Psoas muscle (tissue), 7 donors: ENCODE measurements at regions not wholly inside any gene's neighbourhood (a gene's known extent, or its start where the extent isn't known, plus 50 kb on each side); places are given as distances from the start of the nearest gene placed in this dataset.
"Not testable (repeated sequence)": the region's sequence is repeated elsewhere in the genome, so short reads cannot be mapped to it uniquely, and the experiment has no call there.

Experiments
- ATAC-seq, 4 donors: fragments of 200-7000 bp; cut with Tn5 transposase; one replicate each; pipeline ENCODE4 v1.9.1; 2020; ENCODE audit warnings: moderate library complexity in 3 of 4, mild to moderate bottlenecking in 2 of 4
- DNase-seq, 2 donors: peaks; one replicate each; pipeline ENCODE4 v3.0.0-alpha.2; 2020
- H3K27ac ChIP-seq: fragments of 200-600 bp; one replicate; pipeline ENCODE4 v1.8.0; 2022
- H3K27me3 ChIP-seq, 3 donors: fragments of 200-600 bp in 1 of 3; one replicate each; pipeline versions ENCODE4 v1.6.1 to v1.8.0; 2013 to 2022; ENCODE audit warnings: low read length in 2 of 3, mild to moderate bottlenecking in 2 of 3, moderate library complexity in 1 of 3; ENCODE audit not compliant: insufficient read depth in 3 of 3
- H3K36me3 ChIP-seq, 2 donors: fragments of 200-600 bp in 1 of 2; one replicate each; pipeline versions ENCODE4 v1.6.1 to v1.8.0; 2013 to 2022; ENCODE audit warnings: low read depth in 1 of 2, mild to moderate bottlenecking in 1 of 2, moderate library complexity in 1 of 2; ENCODE audit not compliant: insufficient read depth in 1 of 2
- H3K4me1 ChIP-seq: fragments of 200-600 bp; one replicate; pipeline ENCODE4 v1.8.0; 2022
- H3K4me3 ChIP-seq: fragments of 200-600 bp; one replicate; pipeline ENCODE4 v1.8.0; 2022; ENCODE audit warnings: mild to moderate bottlenecking
- H3K9me3 ChIP-seq: fragments of 200-600 bp; one replicate; pipeline ENCODE4 v1.8.0; 2022
- WGBS, 3 donors: extraction: QIAGEN DNeasy Blood & Tissue Kit; methylation state at CpG; one replicate each; pipeline versions ENCODE4 v1.1.6 to v1.1.7; 2013; 5-methylcytosine and 5-hydroxymethylcytosine counted together
- intact Hi-C, 2 donors: fragments of 100-400 bp; cut with DNase I; formaldehyde crosslinking; loops; one replicate each; pipeline versions ENCODE4 v1.11.0 to v1.14.2; 2022
- TF ChIP-seq, protein P1 (sequence below): fragments of 200-600 bp; IDR thresholded peaks from one replicate; pipeline ENCODE4 v1.8.0; 2022; ENCODE audit warnings: antibody characterized with exemption
- donor health status: healthy with polysubstance abuse.
- donor health status: DM: no; HTN: no; CAD: no; lungs with moderate emphysema.
- donor health status: Bipolar disorder and iron deficiency.
- donor health status: healthy.
- donor health status: DM: yes; HTN: yes; CAD: no.
- donor health status: DM: no; HTN: no; CAD: no.
- donor health status: DM: yes; HTN: yes; CAD: no.

DNA sequence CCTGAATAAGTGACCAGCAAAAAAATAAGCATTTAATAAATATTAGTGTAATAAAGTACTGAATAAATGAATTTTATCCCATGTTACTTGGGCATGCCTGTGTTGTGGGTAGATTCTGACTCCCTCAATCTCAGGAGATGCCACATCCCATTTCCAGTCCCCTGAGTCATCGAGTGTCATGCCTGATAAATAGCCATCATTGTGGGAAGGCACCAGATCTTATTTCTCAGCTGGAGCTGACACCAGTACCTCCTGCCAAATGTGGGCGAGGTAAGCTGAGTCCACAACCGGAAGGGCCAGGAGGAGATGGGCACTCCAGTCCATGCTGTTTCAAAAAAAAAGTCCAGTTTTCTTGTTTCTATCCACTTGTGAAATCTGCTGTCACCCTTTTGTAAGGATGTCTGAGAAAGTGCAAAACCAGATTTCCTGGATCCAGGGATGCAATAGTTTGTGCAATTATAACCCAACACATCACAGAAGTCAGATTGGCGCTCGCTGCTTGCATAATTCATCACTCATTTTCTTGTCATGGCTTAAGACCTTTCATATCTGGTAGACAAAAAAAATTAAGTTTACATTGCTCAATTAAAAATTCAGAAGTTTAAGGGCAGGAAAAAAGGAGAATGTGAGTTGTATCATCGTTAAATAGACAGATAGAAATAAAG lies 311.6 kb downstream of the MIAT start:
- H3K27me3 ChIP-seq, result peaks cover 2 to 26% (median 4%) of the 10 kb centered on the region in 3 donors
- peak in 2 of 4 donors; percentile 54 to 58 for ATAC-seq
- intact Hi-C loops, result no loop called here

DNA sequence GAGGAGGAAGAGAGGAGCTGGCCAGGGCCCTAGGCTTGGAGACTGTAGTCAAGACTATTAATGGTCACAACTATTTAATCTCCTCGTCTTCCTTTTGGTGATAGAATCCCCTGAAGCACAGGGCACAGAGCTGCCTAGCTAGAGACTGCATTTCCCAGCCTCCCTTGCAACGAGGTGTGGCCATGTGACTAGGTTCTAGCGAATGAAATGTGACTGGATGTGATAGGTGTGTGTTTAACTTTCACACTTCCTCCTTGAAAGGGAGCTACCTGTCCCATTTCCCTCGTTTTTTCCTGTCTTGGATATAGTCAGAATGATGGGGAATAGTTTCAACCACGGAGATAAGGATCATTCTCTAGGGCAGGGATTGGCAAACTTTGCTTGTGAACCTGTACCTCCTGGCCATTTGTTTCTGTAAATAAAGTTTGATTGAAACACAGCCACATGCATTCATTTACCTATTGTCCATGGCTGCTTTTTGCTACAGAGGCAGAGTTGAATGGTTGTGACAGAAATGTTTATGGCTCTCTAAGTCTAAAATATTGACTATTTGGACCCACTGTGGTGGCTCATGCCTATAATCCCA lies 313.5 kb downstream of the MIAT start:
- H3K9me3 ChIP-seq, result no peaks in the 10 kb centered on the region
- no peak overlapping the region for H3K4me3 ChIP-seq
- ATAC-seq, result no peak
- no peaks in the 10 kb centered on the region for H3K4me1 ChIP-seq
- intact Hi-C loops, result no loop called here
- H3K27me3 ChIP-seq, result peaks cover 2 to 27% (median 4%) of the 10 kb centered on the region in 3 donors
- WGBS, 3 donors, result 24 to 41% (median 32%) methylated on average over 5 of the region's 5 CpGs
- TF ChIP-seq, protein P1, sequence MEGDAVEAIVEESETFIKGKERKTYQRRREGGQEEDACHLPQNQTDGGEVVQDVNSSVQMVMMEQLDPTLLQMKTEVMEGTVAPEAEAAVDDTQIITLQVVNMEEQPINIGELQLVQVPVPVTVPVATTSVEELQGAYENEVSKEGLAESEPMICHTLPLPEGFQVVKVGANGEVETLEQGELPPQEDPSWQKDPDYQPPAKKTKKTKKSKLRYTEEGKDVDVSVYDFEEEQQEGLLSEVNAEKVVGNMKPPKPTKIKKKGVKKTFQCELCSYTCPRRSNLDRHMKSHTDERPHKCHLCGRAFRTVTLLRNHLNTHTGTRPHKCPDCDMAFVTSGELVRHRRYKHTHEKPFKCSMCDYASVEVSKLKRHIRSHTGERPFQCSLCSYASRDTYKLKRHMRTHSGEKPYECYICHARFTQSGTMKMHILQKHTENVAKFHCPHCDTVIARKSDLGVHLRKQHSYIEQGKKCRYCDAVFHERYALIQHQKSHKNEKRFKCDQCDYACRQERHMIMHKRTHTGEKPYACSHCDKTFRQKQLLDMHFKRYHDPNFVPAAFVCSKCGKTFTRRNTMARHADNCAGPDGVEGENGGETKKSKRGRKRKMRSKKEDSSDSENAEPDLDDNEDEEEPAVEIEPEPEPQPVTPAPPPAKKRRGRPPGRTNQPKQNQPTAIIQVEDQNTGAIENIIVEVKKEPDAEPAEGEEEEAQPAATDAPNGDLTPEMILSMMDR, result no peak
- no peaks in the 10 kb centered on the region for H3K36me3 ChIP-seq
- no peak overlapping the region for H3K27ac ChIP-seq
- DNase-seq, result no peak

More for the DNA sequence above, 311.6 kb downstream of the MIAT start:
- no peak overlapping the region for H3K4me3 ChIP-seq
- H3K36me3 ChIP-seq, result no peaks in the 10 kb centered on the region
- no peaks in the 10 kb centered on the region for H3K4me1 ChIP-seq
- no peaks in the 10 kb centered on the region for H3K9me3 ChIP-seq
- H3K27ac ChIP-seq, result no peak overlapping the region
- 53 to 59% (median 54%) methylated on average over 6 of the region's 6 CpGs for WGBS, 3 donors
- TF ChIP-seq, protein P1, result no peak
- no peak for DNase-seq

DNA sequence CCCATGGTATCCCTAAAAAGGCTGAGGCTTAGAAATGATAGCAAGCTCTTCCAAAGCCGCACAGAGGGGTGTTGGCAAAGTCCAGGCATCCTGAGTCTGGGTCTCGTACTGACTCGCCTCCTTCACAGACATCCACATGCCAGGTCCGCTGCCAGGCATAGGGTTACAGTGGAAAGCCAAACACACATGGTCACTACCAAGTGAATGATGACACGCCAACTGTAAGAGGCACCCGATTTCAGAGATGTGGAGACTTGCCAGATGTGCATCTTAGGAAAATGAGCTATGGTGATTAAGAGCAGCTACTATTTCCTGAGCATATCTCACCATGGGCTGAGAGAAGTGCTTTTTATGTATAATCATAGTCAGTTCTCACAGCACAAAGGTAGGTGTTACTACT lies 314.9 kb downstream of the MIAT start:
- DNase-seq (no peak), ATAC-seq (no peak)
- H3K9me3 ChIP-seq, result no peaks in the 10 kb centered on the region
- H3K36me3 ChIP-seq, result no peaks in the 10 kb centered on the region
- no peak overlapping the region for H3K4me3 ChIP-seq
- H3K27me3 ChIP-seq, result peaks cover 2 to 38% (median 4%) of the 10 kb centered on the region in 3 donors
- intact Hi-C loops, result no loop called here
- TF ChIP-seq, protein P1, result no peak
- no peaks in the 10 kb centered on the region for H3K4me1 ChIP-seq
- H3K27ac ChIP-seq, result no peak overlapping the region
- 29 to 47% (median 37%) methylated on average over 6 of the region's 6 CpGs for WGBS, 3 donors

DNA sequence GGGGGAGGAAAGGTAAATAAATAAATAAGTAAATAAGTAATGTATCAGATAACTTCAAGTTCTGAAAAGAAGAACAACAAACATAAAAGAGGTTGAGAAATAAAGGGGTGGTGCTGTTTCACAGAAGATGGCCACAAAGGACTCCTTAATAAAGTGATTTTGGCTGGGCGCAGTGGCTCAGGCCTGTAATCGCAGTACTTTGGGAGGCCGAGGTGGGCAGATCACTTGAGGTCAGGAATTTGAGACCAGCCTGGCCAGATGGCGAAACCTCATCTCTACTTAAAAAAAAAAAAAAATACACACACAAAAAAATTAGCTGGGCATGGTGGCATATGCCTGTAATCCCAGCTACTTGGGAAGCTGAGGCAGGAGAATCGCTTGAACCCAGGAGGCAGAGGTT lies 315.5 kb downstream of the MIAT start:
- ATAC-seq, intact Hi-C loops, H3K36me3 ChIP-seq, H3K9me3 ChIP-seq, H3K27ac ChIP-seq, H3K4me3 ChIP-seq, H3K4me1 ChIP-seq, DNase-seq: not testable (repeated sequence)
- WGBS, 3 donors, result 68 to 71% (median 71%) methylated on average over 5 of the region's 5 CpGs
- peaks cover under 1 to 43% (median 4%) of the 10 kb centered on the region in 3 donors for H3K27me3 ChIP-seq

DNA sequence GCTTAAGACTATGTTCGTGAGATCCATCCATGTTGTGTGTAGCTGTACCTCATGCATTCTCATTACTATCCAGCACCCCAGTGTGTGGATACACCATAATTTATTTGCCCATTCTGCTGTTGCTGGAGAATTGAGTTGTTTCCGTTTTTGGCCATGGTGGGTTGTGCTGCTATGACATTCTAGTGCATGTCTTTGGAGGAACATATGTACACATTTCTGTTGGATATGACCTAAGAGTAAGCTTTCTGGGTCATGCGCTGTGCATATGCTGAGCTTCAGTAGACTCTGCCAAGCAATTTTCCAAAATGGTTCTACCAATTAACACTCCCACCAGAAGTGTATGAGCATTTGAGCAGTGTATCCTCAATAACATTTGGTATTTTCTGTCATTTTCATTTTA lies 316.6 kb downstream of the MIAT start:
- no peaks in the 10 kb centered on the region for H3K36me3 ChIP-seq
- no peak for DNase-seq
- intact Hi-C loops, result no loop called here
- H3K4me1 ChIP-seq, result no peaks in the 10 kb centered on the region
- H3K27me3 ChIP-seq, result peaks cover 0 to 55% (median 4%) of the 10 kb centered on the region in 3 donors
- TF ChIP-seq, protein P1, result no peak
- no peak for ATAC-seq
- H3K27ac ChIP-seq, result no peak overlapping the region
- no peak overlapping the region for H3K4me3 ChIP-seq
- H3K9me3 ChIP-seq, result no peaks in the 10 kb centered on the region
- WGBS, 3 donors, result 80 to 86% (median 83%) methylated on average over 3 of the region's 3 CpGs
